DMS53 (cell line): ENCODE measurements at regions not wholly inside any gene's neighbourhood (a gene's known extent, or its start where the extent isn't known, plus 50 kb on each side); places are given as distances from the start of the nearest gene placed in this dataset.
"Not testable (repeated sequence)": the region's sequence is repeated elsewhere in the genome, so short reads cannot be mapped to it uniquely, and the experiment has no call there.

ENCODE experiments used
- DNase-seq: peaks from one replicate; lab custom pipeline; 2025; lab: John Stamatoyannopoulos, UW

- no peak for DNase-seq
These were observed 1554.5 kb upstream of the SLC39A10 start for GRCh38 chr2:194102546-194102945.

DNA sequence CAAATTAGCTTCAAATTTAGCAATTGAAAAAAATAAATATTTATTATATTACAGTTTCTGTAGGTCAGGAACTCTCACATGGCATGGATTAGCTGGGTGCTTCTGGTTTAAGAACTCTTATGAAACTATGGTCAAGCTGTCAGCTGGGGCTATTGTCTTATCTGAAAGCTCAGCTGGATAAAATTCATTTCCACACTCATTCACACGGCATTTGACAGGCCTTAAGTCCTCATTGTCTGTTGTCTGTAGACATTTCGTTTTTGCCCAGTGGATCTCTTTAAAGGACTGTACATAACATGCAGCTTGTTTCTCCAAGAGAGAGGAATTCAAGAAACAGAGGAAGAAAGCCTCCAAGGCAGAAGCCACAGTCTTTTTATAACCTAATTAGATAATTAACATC is 1556.8 kb upstream of the SLC39A10 start:
- no peak for DNase-seq

- no peak for DNase-seq
These were observed 1560.6 kb upstream of the SLC39A10 start for GRCh38 chr2:194096402-194096801.

DNA sequence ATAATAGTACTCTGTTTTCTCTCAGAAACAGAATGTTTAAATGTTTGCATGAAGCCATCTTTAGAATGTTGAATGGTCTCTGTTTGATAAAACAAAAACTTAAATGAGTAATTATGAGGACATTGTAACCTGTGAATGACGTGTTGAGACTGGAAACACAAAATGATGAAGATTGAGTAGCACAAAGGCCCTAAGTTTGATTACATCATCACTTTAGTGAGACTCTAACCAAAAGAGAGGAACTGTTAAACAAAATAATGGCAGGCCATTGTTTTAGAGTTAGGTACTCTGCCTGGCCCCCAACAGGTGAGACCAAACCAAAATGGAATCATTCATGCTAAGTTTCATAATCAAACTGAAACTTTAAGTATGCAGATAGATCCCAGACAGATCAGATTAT is 1561.7 kb upstream of the SLC39A10 start:
- no peak for DNase-seq

DNA sequence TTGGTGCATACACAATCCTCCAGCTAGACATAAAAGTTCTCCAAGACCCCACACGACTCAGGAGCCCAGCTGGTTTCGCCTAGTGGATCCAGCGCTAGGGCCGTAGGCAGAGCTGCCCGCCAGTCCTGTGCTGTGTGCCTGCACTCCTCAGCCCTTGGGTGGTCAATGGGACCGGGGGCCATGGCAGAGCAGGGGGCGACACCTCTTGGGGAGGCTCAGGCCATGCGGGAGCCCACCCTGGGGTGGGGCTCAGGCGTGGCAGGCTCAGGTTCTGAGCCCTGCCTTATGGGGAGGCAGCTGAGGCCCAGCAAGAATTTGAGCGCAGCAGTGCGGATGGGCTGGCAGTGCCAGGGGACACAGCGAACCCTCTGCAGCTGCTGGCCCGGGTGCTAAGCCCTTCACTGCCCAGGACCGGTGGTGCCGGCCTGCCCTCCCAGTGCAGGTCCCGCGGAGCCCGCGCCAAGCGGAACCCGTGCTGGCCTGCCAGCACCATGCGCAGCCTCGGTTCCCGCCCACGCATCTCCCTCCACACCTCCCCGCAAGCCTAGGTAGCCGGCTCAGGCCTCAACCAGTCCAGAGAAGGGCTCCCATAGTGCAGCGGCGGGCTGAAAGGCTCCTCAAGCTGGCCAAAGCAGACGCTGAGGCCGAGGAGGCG is 1566.6 kb upstream of the SLC39A10 start:
- no peak for DNase-seq

- DNase-seq, result no peak
These were observed 1569.7 kb upstream of the SLC39A10 start for GRCh38 chr2:194087089-194087958.

GRCh38 chr2:194086129-194086528 is 1570.9 kb upstream of the SLC39A10 start:
- DNase-seq, result no peak

GRCh38 chr2:194079989-194080388 is 1577.0 kb upstream of the SLC39A10 start:
- no peak for DNase-seq

- DNase-seq, result no peak
These were observed 1579.7 kb upstream of the SLC39A10 start for GRCh38 chr2:194077366-194077765.

DNA sequence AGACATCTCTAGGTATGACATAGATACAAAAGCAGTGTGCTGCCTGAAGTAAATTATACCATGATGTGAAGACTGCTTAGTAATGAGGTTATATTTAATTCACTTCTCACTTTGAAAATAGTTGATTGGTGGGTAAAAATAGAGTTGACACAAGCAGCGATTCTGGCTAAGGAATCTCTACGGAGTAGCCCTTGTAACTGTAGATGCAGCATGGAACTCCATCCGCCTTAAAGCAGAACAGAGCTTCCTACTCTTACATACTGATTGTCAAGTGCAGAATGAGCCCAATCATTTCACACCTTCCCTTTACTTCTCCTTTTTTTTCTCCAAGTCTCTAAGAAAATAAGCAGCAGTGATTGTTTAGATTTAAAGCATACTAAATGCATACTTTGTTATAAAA is 1594.6 kb upstream of the SLC39A10 start:
- DNase-seq, result no peak

- DNase-seq, result no peak
These were observed 1596.8 kb upstream of the SLC39A10 start for GRCh38 chr2:194060269-194060668.

DNA sequence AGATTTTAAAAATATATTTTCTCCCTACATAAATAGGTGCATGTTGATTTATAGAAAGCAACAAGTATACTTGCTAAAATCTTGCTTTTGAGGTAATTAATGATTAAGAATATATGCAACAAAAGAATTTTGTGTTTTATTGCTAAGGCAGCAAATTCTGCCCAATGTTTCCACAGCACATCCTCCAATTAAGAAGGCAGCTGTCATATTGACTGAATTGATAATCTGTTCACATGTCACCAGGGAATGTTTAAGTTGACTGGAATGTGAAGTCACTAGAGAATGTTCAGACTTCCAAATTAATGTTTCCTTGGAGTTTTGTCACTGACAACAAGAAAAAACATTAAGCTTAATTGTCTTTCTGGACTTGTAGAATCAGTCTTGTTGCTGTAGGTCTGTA is 1602.7 kb upstream of the SLC39A10 start:
- DNase-seq, result no peak

DNA sequence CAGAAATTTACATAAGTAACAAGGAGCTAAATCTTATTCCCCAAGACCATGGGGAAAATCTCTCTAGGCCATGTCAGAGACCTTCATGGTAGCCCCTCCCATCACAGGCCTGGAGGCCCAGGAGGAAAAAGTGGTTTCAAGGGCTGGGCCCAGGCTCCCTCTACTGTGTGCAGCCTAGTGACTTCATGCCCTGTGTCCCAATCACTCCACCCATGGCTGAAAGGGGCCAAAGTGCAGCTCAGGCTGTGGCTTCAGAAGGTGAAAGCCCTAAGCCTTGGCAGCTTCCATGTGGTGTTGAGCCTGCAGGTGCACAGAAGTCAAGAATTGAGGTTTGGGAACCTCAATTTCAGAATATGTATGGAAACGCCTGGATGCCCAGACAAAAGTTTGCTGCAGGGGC is 1612.7 kb upstream of the SLC39A10 start:
- DNase-seq, result no peak

DNA sequence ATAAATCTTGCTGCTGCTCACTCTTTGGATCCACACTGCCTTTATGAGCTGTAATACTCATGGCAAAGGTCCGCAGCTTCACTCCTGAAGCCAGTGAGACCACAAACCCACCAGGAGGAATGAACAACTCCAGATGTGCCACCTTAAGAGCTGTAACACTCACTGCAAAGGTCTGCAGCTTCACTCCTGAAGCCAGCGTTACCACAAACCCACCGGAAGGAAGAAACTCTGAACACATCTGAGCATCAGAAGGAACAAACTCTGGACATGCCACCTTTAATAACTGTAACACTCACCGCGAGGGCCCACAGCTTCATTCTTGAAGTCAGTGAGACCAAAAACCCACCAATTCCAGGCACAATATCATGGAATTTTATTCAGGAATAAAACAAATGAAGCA is 1635.9 kb upstream of the SLC39A10 start:
- not testable (repeated sequence) for DNase-seq

DNA sequence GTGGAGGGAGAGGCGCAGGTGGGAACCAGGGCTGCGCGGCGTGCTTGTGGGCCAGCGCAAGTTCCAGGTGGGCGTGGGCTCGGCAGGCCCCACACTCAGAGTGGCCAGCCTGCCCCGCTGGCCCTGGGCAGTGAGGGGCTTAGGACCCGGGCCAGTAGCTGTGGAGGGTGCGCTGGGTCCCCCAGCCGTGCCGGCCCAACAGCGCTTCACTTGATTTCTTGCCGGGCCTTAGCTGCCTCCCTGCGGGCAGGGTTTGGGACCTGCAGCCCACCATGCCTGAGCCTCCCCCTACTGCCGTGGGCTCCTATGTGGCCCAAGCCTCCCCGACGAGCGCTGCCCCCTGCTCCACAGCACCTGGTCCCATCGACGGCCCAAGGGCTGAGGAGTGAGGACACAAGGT is 1636.9 kb upstream of the SLC39A10 start:
- DNase-seq, result no peak

GRCh38 chr2:194015751-194016150 is 1641.3 kb upstream of the SLC39A10 start:
- DNase-seq, result no peak

DNA sequence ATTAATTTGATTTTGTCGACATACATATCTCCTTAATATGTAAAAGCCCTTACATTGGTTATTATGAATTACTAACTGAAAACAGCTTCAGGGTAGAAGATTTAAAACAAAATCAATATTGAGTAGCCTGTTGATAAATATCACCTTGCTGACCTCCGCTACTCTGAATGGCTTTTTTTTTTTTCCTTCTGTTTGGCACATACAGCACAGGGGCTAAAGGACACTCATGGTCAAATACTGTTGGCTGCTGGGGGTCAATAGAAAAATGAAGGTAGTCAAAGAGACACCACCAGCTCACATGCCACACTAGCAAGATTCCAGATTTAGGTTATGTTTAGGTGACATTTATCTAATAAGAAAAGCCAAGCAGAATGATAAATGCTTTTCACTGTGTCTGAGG is 1642.4 kb upstream of the SLC39A10 start:
- no peak for DNase-seq

DNA sequence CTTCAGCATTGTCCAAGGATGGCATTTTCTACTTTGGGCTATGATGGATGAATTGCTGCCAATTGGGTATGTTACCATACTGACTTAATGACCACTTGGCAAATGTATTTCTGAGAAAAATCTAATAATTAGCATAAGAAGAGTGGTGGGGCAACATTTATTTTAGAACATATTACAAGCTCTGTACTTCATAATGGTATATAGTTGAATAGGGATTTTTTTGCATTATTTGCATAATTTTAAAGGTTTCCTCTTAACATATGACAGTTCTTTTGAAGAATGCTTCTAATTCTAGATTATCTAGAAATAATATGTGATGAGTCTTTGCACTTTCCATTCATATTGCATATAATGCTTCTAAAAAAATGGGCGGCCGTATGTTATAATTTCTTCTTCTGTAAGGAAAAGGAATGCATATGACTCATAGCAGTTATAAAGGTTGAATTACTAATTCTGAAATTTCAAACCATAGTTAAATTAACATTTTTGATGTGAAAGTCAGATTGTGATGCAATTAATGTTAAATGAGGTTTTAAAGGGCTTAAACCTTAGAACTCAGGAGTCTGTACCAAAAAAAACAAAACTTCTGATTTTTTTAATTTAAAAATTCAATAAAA is 1652.3 kb upstream of the SLC39A10 start:
- DNase-seq, result no peak

- no peak for DNase-seq
These were observed 1653.1 kb upstream of the SLC39A10 start for GRCh38 chr2:194003911-194004310.

DNA sequence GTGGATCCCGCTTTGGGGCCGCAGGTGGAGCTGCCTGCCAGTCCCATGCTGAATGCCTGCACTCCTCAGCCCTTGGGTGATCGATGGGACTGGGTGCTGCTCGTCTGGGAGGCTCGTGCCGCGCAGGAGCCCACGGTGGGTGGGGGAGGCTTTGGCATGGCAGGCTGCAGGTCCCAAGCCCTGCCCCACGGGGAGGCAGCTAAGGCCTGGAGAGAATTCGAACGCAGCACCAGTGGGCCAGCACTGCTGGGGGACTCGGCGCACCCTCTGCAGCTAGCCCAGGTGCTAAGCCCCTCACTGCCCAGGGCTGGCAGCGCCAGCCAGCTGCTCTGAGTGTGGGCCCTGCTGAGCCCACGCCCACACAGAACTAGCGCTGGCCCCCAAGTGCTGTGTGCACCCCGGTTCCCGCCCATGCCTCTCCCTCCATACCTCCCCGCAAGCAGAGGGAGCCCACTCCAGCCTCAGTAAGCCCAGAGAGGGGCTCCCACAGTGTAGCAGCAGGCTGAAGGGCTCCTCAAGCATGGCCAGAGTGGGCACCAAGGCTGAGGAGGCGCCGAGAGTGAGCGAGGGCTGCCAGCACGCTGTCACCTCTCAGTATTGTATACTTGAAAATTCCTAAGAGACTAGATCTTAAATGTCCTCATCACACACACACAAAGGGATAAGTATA is 1654.2 kb upstream of the SLC39A10 start:
- no peak for DNase-seq

- DNase-seq, result no peak
These were observed 1666.2 kb upstream of the SLC39A10 start for GRCh38 chr2:193990868-193991267.

GRCh38 chr2:193989645-193990044 is 1667.4 kb upstream of the SLC39A10 start:
- no peak for DNase-seq

DNA sequence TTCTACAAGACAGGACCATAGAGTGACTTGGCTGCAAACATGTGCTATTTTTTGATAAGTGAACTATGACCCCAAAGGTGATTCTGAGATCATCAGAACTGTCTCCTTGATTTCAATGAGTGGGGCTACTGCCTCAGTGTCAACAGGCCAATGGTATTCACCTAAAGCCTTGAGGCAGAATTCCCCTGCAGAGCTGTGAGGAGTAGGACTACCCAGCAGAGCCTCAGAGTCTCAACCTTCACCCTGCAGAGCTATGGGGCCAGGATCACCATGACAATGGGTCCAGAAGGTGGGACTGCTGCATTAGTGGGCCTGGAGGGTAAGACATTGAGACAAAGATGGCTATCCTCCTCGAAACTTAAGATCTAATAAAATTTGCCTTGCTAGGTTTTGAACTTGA is 1668.2 kb upstream of the SLC39A10 start:
- no peak for DNase-seq
